HuH-7 (cell line): ENCODE measurements at regions not wholly inside any gene's neighbourhood (a gene's known extent, or its start where the extent isn't known, plus 50 kb on each side); places are given as distances from the start of the nearest gene placed in this dataset.
"Not testable (repeated sequence)": the region's sequence is repeated elsewhere in the genome, so short reads cannot be mapped to it uniquely, and the experiment has no call there.

Source experiments
- DNase-seq: peaks from one replicate; pipeline ENCODE4 v3.0.0; 2011; ENCODE audit warnings: low spot score

DNA sequence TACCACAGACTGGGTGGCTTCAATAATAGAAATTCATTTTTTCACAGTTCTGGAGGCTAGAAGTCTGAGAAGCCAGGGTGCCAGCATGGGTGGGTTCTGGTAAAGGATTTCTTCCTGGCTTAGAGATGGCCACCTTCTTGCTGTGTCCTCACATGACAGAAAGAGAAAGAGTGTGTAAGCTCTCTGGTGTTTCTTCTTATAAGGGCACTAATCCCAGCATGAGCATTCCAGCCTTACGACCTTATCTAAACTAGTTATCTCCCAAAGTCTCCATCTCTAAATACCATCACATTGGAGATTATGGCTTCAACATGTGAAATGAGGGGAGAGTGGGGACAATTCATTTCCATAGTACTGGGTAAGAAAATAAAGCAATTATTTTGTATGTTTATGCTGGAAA lies 226.5 kb upstream of the TUSC1 start:
- no peak for DNase-seq

DNA sequence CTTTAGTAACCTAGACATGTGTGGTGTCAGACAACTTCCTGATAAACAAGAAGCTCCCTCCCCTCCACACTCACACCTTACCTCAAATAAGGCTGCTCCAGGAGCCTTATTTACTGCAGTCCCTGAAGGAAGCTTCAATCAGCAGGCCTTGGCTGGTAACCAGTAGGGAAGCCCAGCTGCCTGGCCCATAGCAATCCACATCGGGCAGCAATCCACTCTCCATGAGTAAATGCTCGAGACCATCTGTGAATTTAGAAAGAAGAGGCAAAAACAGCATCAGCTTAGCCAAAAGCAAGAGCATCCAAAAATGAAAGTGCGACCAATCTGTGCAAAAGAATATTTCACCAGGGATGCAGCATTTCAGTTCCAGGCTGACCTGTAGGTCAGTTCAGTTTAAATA lies 213.3 kb upstream of the TUSC1 start:
- no peak for DNase-seq

DNA sequence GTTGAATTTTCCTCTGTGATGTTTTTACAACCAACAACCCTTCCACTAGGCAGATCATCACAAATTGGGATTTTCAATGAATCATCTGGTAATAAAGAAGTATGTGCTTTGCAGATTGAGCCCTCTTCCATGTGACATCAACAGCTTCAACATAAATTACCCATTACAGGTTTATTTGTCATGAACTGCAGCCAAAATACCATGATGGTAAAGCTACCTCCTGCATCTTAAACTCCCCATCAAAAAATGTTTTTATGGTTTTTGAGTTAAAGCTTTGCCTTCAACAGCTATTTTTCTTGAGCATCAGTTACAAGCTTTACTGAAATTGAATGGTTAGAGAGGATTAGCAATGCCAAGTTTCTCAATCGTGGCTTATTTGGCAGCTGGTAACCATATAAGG lies 211.4 kb upstream of the TUSC1 start:
- DNase-seq = no peak

DNA sequence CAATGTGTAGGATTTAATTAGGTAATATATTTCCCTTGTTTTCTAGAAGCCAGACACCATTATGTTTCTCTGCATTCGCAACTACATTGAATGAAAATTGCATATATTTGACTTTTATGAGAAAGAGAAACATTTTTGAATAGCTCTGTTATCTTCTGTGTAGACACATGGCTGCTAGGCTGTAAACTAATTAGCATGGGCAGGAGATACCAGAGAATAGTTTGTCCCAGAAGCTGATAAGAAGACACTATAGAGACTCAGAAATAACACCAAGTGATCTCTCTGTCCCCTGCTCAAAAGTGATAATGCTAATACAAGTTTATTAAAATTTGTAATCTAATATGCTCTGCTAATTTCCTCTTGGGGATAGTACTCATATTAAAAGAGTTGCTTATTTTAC lies 198.0 kb upstream of the TUSC1 start:
- no peak for DNase-seq

DNA sequence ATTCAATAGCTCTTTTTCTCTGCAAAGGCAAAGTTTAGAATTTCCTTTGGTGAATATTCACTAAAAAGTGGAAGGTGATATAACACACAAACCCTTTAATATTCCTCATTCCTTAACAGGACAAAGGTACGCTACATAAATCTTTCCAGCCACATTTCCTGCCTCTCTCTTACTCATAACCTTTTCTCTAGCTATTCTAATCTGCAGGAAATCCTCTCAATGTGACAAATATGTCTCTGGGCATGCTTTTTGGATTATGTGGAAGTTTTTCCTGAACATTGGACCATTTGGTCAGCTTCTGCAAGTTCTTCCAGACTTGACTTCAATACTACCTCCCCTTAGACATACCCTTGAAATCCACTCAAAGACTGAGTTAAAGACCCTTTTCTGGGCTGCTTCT lies 186.3 kb upstream of the TUSC1 start:
- no peak for DNase-seq

DNA sequence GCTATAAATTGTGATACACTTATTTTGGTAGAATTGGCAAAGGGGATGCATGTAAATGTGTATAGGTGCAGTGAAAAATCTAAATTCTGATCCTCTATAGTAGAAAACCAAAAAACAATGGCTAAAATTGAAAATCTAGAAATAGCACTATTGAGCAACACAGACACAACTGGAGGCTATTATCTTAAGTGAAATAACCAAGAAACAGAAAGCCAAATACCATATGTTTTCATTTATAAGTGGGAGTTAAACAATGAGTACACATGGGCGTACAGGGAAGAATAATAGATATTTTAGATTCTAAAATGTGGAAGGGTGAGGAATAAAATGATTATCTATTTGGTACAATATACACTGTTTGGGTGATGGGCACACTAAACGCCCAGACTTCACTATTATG lies 183.2 kb upstream of the TUSC1 start:
- no peak for DNase-seq

DNA sequence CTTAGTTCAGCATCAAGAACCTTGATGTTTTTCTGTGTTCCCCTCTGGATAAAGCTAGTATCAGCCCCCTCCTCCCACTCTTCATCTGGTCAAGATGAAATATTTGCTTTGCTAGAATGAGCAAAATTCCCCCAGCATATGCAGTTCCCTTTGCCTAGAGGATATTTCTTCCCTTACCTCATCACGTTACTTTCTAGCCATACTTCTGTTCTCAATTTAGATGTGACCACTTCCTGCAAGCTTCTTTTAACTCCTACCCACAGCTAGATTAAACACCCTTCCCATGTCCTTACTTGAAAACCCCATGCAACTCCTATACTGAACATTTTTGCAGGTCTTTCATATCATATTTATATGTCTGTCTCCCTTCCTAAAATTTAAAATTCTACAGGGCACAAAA lies 178.9 kb upstream of the TUSC1 start:
- no peak for DNase-seq

DNA sequence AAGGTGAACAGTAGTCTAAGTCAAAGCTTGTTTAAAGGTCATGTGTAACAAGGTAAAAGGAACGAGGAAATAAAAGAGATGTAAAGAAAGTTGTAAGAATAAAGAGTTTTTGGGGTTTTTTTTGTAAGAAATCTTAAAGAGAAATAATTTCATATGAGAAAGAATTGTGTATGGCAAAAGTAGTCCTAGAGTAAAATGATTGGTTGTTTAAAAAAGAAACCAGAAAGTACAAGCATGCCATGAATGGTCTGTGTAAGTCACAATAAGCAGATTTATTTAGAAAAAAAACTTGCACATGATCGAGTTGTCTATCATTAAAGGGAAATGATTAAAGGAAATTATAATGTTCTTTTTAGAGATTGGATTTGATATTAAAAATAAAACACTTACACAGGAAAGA lies 172.6 kb upstream of the TUSC1 start:
- no peak for DNase-seq

DNA sequence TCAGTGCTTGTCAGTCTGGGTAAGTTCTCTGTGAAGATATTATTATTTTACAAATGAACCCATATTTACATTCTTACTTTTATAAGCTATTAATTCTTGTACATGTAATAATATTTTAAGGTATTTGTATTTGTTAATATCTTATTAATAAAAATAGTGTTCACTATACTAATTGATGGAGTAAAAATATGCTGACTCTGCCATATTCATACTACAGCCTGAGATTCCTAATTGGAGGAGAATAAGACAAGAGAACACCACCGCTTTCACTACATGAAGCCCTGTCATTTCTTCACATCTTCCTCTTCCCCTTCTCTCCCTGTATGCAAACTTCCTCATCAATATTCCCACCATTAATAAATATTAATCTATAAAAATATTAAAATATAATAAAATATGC lies 167.6 kb upstream of the TUSC1 start:
- no peak for DNase-seq

DNA sequence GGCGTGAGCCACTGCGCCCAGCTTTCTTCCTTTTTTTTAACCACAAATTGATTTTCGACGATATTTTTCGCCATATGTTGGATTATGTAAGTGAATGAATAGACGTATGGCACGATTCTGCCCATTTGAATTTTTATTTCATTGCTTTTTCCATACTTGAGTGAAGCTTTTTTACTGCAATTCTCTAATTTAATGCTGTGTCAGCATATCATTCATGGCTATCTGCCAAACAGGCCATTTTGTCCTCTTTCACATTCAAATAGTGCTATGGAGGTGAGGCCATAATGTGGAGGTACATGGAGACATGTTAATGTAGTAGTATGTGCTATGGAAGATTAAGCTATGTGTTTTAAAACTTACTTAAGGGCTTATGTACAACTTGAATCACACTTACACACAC lies 152.1 kb upstream of the TUSC1 start:
- DNase-seq = no peak

DNA sequence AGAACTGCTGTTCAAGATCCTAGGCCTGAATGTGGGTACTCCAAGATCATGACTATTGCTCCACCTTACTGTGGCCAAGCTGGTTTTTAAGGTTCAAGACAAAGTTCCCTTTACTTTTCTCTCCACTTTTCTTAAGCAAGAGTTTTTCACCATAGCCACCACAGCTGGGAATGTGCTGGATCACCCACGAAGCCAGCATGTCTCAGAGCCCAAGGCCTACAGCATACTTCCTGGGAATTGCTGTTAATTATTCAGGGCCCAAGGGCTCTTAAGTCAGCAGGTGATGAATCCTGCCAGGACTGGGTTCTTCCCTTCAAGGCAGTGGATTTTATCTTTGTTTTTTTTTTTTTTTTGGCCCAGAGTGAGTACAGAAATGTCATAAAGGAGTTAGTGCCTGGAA lies 149.4 kb upstream of the TUSC1 start:
- DNase-seq = no peak

DNA sequence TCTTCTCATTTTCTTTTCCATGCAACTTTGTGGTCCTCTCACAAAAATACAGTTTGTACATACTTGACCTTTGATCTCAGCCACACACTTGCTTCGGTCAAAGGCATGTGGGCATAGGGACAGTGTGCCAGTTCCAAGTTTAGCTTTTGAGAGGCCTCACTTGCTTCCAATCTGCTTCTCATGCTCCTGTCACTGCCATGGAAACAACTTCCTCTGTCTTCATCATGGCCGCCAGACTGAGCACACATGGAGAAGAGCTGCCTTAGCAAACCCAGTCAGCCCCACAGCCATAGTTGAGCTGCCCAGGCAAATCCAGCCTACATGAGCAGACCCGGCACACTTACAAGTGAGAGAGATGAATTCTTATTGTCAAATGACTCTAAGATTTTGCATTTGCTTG lies 138.2 kb upstream of the TUSC1 start:
- DNase-seq = no peak

DNA sequence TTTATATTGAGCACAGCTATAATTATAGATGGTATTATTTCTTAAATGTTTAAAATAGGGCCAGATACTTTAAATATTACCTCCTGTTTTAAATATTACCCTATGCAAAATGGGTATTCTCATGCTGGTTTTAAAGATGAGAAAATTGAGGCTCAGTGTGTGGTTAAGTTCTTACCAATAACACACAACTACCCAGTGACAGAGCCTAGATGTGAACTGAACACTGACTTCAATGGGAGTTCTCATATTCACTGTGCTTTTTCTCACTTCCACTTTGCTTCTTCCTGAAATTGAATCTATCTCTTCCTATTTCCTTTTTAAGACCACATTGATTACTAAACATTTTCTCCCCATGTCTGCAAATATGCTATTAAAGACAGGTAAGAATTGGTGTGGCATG lies 135.8 kb upstream of the TUSC1 start:
- DNase-seq = no peak

DNA sequence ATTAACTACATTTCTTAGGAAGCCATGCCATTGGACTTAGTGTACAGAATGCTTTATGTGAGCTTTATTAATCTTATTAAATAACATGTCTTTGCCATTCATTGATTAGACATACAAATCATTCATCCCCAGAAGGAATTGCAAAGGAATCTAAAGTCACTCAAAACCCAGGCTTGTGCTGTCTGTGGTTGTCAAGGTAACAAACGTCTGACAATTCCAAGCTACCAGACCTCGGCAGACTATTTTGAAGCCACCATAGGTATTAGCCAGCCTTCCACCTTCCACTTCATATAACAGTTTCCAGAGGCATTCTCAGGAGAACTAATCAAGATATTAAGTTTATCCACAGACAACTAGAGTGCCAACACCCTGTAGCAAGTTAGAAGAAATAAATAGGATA lies 135.2 kb upstream of the TUSC1 start:
- DNase-seq = no peak

DNA sequence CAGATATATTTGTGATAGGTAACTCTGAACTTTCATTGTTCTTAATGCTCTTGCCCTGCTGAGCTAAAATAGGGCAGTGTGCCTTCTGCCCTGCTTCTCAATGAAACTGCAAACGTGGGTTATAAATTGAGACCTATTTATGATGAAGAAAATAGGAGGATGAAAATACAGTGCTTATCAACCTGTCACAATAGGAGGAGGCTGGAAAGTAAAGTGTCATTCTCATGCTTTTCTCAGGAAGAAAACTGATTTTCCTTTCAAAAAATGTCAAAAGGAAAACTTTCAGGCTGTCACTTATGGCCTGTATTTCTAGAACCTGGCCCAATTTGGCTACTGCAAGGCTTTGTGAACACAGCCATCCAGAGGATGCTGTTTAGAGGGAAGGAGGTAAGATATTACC lies 130.3 kb upstream of the TUSC1 start:
- no peak for DNase-seq

DNA sequence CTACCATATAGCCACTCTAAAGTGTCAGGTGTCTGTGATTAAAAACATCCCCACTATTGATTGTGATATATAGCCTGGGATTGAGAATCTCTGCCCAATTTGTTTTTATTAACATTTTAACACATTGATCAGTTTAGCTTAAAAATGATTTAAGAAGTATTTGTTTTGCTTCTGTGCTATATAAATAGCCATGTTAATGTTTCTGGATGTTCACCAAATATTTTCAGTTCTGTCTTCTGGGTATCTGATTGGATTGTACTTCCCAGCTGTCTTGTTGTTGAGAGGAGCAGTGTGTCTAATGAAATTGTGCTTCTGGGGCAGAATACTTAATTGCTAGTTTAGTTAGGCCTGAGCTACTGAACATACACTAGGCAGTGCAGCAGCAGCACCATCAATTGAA lies 126.6 kb upstream of the TUSC1 start:
- no peak for DNase-seq

DNA sequence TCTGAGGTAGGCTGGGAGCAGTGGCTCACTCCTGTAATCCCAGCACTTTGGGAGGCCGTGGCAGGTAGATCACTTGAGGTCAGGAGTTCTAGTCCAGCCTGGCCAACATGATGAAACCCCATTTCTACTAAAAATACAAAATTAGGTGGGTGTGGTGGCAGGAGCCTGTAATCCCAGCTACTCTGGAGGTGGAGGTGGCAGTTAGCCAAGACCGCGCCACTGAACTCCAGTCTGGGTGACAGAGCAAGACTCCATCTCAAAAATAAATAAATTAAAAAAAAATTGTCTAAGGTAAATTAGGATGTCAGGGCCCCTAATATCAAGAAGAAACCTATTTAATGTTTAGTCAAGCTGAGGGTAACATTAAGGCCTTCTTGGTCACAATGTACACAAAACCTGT lies 123.7 kb upstream of the TUSC1 start:
- not testable (repeated sequence) for DNase-seq

DNA sequence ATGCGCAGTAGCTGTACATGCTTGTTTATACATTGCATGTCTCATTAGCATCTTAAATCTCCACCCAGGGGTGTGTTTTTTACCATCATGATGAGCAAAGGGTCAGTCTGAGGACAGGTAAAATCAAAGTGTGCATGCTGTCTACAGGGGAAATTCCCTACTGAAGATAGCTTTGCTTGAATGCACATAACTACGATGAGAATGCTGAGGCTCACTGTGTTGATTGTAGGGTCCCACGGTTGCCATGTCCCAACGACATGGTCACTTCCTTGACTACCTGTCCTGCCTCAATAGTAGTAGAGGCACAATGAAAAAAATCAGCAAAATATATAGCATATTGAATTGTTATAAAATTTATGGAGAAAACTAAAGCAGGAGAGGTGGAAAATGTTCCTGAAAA lies 95.6 kb upstream of the TUSC1 start:
- DNase-seq = no peak

DNA sequence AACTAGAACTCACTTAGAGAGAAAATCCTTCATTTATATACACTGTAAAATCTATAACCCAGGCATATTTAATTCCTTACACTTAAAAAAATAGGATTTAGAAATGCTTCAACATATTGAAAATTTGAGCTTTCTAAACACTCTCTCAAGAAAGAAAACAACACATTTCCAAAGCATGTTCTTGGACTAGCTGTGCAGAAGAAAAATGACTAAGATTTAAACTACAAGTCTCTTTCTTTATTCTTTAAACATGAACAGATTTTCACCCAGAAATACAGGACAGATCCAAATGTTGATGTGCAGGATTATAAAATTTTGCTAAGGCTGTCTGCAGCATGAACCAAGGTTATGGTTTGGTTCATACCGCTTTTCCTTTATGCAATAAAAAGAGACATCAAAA lies 77.7 kb upstream of the TUSC1 start:
- DNase-seq = no peak

DNA sequence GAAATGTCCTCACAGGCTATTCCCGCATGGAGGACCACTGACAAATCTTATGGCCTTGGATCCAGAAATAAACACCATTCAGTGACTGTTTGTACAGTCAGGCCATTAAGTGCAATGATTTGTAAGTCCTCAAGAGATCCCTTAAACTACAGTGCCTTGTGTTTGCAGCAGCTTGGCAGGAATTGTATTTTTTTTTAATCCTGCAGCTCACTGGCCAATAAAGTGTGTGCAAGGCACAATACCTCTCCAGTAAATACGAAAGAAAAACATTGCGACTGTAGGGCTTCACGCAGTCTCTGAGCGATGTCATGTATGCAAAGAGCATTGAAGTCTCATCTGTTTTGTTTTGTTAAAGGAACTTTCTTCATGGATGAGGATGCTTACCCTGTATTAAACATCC lies 74.2 kb upstream of the TUSC1 start:
- DNase-seq = no peak

DNA sequence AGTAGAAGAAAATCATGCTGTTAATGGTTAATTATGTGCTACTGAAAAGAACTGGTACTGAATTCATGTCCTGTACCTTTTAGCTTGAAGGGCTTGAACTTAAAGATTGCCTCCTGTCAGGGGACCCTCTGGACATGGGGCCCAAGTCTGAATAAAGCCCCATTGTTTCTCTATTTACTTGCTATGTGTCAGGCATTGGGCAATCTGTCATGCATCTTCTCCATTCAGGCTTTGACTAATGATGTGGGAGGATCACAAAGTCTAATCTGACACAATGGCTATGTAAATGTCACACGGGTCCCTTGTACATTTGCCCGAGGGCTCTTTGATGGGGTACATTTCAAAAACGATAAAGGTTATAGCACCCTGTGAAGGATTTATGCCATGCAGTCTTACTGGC lies 64.0 kb upstream of the TUSC1 start:
- peak; percentile 2 for DNase-seq

DNA sequence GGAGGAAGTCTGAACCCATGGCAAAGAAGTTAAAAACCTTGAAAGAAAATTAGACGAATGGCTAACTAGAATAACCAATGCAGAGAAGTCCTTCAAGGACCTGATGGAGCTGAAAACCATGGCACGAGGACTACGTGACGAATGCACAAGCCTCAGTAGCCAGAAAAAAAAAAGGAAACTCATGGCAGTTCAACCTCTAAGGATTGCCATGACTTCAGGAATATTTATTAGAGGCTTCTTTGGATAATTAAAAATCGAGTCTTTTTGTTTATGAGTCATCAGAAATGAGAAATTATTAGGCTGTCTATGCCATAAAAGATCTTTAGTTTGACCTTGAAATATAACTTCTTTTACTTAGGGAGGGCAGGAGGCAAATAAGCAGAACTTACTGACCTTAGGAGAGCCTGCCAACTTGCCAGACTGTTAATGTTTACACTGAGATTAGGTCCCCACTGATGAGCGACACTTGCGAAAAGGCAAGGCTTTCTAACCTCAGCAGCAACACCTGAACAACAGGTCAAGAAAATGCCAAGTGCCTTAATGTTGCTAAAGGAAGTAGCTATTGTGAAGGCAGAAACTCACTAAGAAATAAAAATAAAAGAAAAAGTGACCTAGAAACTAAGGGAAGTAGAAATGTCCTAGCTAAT lies 55.2 kb upstream of the TUSC1 start:
- DNase-seq = no peak

DNA sequence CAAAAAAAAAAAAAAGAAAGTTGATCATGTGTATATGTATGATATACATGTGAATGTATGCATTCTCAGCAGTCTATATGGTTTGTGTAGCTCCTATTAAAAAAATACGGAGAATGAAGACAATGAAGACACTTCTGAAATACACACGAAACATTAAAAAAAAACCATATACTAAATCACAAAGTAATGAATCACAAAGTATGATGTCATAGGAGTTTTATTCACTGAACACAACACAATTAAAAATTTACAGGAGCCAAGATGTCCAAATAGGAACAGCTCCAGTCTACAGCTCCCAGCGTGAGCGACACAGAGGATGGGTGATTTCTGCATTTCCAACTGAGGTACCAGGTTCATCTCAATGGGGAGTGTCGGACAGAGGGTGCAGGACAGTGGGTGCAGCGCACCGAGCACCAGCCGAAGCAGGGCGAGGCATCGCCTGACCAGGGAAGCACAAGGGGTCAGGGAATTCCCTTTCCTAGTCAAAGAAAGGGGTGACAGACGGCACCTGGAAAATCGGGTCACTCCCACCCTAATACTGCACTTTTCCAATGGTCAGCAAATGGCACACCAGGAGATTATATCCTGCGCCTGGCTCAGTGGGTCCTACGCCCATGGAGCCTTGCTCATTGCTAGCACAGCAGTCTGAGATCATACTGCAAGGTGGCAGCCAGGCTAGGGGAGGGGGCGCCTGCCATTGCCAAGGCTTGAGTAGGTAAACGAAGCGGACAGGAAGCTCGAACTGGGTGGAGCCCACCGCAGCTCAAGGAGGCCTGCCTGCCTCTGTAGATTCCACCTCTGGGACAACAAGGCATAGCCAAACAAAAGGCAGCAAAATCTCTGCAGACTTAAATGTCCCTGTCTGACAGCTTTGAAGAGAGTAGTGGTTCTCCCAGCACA lies 53.9 kb upstream of the TUSC1 start:
- not testable (repeated sequence) for DNase-seq
